Calu3 (cell line): ENCODE measurements at regions not wholly inside any gene's neighbourhood (a gene's known extent, or its start where the extent isn't known, plus 50 kb on each side); places are given as distances from the start of the nearest gene placed in this dataset.

Experiments
- BruUV-seq: library from RNA; stranded (reverse); fragments of 400-500 nt; replicated peaks from 2 replicates; lab custom pipeline; 2021; lab: Mats Ljungman, UMichigan
- CTCF ChIA-PET: fragments of 300-600 bp; sonication (Branson Sonifier 250); formaldehyde crosslinking; loops from one replicate; lab custom pipeline; 2022; ENCODE audit warnings: antibody characterized with exemption; lab: Charles Lee
- DNase-seq: peaks from one replicate; pipeline ENCODE4 v3.0.0; 2022
- H3K27ac Mint-ChIP-seq: one replicate; pipeline ENCODE4 v1.8.0; 2022; ENCODE audit warnings: mixed read lengths; ENCODE audit not compliant: unreplicated experiment
- H3K27me3 Mint-ChIP-seq: one replicate; pipeline ENCODE4 v1.8.0; 2022; ENCODE audit warnings: mixed read lengths; ENCODE audit not compliant: unreplicated experiment
- H3K36me3 Mint-ChIP-seq: one replicate; pipeline ENCODE4 v1.8.0; 2022; ENCODE audit warnings: mild to moderate bottlenecking, moderate library complexity, mixed read lengths; ENCODE audit not compliant: insufficient read depth, unreplicated experiment
- H3K4me1 Mint-ChIP-seq: one replicate; pipeline ENCODE4 v1.8.0; 2022; ENCODE audit warnings: mild to moderate bottlenecking, low read depth, mixed read lengths; ENCODE audit not compliant: unreplicated experiment
- H3K4me3 Mint-ChIP-seq: one replicate; pipeline ENCODE4 v1.8.0; 2022; ENCODE audit warnings: mild to moderate bottlenecking, low read depth, moderate library complexity, mixed read lengths; ENCODE audit not compliant: unreplicated experiment
- H3K9me3 Mint-ChIP-seq: one replicate; pipeline ENCODE4 v1.8.0; 2022; ENCODE audit warnings: low read depth, mixed read lengths; ENCODE audit not compliant: unreplicated experiment
- intact Hi-C: fragments of 100-400 bp; cut with micrococcal nuclease; formaldehyde crosslinking; loops from one replicate; pipeline ENCODE4 v1.10.0; 2022; ENCODE audit not compliant: unreplicated experiment
- TF ChIP-seq, protein P1 (sequence below): fragments of 200-600 bp; IDR thresholded peaks from one replicate; pipeline ENCODE4 v1.8.0; 2022; ENCODE audit warnings: antibody characterized with exemption; ENCODE audit not compliant: unreplicated experiment

DNA sequence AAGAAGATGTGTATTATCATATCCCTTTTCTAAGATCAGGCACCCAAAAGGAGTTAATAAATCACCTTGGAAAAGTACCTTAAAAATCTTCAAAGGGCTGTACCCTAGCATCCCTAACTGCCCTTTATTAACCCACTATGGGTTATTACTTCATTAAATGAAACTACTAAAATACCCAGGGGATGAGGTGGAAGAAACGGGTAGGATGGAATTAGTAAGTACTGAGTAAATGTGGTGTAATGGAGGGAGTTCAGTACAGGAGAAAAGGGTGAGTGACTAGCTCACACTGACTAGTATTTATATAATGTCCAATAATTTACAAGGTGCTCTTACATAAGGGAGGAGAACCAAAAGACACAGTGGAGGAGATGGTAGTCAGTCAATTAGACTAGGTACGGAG lies 51.0 kb upstream of the RASGEF1B start:
- Mint-ChIP-seq H3K36me3 (no peaks in the 10 kb centered on the region), H3K4me1 (peaks cover 11% of the 10 kb centered on the region), H3K4me3 (no peak overlapping the region), H3K9me3 (no peaks in the 10 kb centered on the region), H3K27ac (no peak overlapping the region), H3K27me3 (no peaks in the 10 kb centered on the region)
- no peak for DNase-seq
- no TSS peak for BruUV-seq
- intact Hi-C loops: no loop called here
- CTCF ChIA-PET: no interaction called here
- TF ChIP-seq, protein P1, sequence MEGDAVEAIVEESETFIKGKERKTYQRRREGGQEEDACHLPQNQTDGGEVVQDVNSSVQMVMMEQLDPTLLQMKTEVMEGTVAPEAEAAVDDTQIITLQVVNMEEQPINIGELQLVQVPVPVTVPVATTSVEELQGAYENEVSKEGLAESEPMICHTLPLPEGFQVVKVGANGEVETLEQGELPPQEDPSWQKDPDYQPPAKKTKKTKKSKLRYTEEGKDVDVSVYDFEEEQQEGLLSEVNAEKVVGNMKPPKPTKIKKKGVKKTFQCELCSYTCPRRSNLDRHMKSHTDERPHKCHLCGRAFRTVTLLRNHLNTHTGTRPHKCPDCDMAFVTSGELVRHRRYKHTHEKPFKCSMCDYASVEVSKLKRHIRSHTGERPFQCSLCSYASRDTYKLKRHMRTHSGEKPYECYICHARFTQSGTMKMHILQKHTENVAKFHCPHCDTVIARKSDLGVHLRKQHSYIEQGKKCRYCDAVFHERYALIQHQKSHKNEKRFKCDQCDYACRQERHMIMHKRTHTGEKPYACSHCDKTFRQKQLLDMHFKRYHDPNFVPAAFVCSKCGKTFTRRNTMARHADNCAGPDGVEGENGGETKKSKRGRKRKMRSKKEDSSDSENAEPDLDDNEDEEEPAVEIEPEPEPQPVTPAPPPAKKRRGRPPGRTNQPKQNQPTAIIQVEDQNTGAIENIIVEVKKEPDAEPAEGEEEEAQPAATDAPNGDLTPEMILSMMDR: no peak

DNA sequence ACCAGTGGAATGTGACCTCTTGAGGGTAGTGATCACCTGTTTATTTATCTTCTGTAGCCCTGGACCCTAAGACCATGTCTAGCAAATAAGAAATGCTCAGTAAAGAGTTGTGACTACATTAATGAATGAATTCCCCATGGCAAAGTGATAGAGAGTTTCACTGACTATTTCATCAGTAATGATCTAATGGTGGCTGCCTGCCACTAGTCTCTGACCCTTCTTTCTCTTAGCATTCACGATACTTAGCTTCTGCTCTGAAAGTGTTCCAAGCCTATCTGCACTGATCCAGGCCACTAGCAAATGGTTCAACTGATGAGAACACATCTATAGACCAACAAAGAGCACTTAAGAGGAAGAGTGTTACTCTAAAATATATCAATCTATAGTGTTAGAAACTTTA lies 50.0 kb upstream of the RASGEF1B start:
- BruUV-seq: no TSS peak
- intact Hi-C loops: no loop called here

More for the DNA sequence above, 50.0 kb upstream of the RASGEF1B start:
- CTCF ChIA-PET: no interaction called here
- DNase-seq: no peak
- Mint-ChIP-seq H3K27me3 (no peaks in the 10 kb centered on the region), H3K36me3 (no peaks in the 10 kb centered on the region), H3K27ac (no peak overlapping the region), H3K9me3 (no peaks in the 10 kb centered on the region), H3K4me3 (no peak overlapping the region), H3K4me1 (peaks cover 11% of the 10 kb centered on the region)
- TF ChIP-seq, protein P1: no peak
